HepG2 (cell line): ENCODE measurements at regions not wholly inside any gene's neighbourhood (a gene's known extent, or its start where the extent isn't known, plus 50 kb on each side); places are given as distances from the start of the nearest gene placed in this dataset.

ENCODE experiments used
- CHD4 ChIP-seq: fragments of 200-600 bp; sonication (generic); IDR thresholded peaks from 2 replicates; pipeline ENCODE4 v1.7.0; 2017; ENCODE audit warnings: mild to moderate bottlenecking, low read length, borderline replicate concordance
- CTCF ChIP-seq: sonication (generic); formaldehyde crosslinking; IDR thresholded peaks from 2 replicates; pipeline ENCODE4 v1.5.0; 2020; ENCODE audit warnings: mild to moderate bottlenecking, missing genetic modification reagents, moderate library complexity
- EP300 ChIP-seq, 3 experiments: sonication (generic) in 1 of 3; formaldehyde crosslinking in 1 of 3; IDR thresholded peaks; 2 replicates each; pipeline versions ENCODE4 v1.5.1 to v1.6.1; 2011 to 2020; ENCODE audit warnings: low read depth in 2 of 3, low read length in 2 of 3, borderline replicate concordance in 1 of 3, improper control_type of control experiment in 1 of 3, mild to moderate bottlenecking in 1 of 3, missing genetic modification reagents in 1 of 3, moderate library complexity in 1 of 3
- HDAC6 ChIP-seq: fragments of 200-600 bp; sonication (generic); IDR thresholded peaks from 2 replicates; pipeline ENCODE4 v1.7.0; 2017; ENCODE audit warnings: mild to moderate bottlenecking, antibody characterized with exemption, low read length, low read depth
- NR2C2 ChIP-seq: sonication (generic); formaldehyde crosslinking; IDR thresholded peaks from 2 replicates; pipeline ENCODE4 v1.4.0; 2020; ENCODE audit warnings: missing genetic modification reagents, mild to moderate bottlenecking, moderate library complexity, borderline replicate concordance
- POLR2A ChIP-seq, 2 experiments: IDR thresholded peaks; 2 replicates each; pipeline ENCODE4 v1.6.1; 2011; ENCODE audit warnings: low read depth in 2 of 2, low read length in 2 of 2, mild to moderate bottlenecking in 1 of 2, moderate library complexity in 1 of 2; ENCODE audit not compliant: insufficient read depth in 1 of 2
- REST ChIP-seq, 2 experiments: IDR thresholded peaks; 2 replicates each; pipeline ENCODE4 v1.6.1; 2011 to 2012; ENCODE audit warnings: low read length in 2 of 2, borderline replicate concordance in 1 of 2, low read depth in 1 of 2, mild to moderate bottlenecking in 1 of 2, moderate library complexity in 1 of 2
- RFX5 ChIP-seq: IDR thresholded peaks from 2 replicates; pipeline ENCODE4 v1.6.1; 2011; ENCODE audit warnings: low read depth, low read length, improper control_type of control experiment
- SALL2 ChIP-seq: sonication (generic); formaldehyde crosslinking; IDR thresholded peaks from 2 replicates; pipeline ENCODE4 v1.8.1; 2023; ENCODE audit warnings: mild to moderate bottlenecking, missing genetic modification reagents, inconsistent platforms
- SUZ12 ChIP-seq: fragments of 150-350 bp; IDR thresholded peaks from 2 replicates; pipeline ENCODE4 v1.6.1; 2014; ENCODE audit warnings: low read depth, low read length
- TFAP4 ChIP-seq: sonication (generic); IDR thresholded peaks from 2 replicates; pipeline ENCODE4 v1.6.1; 2016; ENCODE audit warnings: low read depth, borderline replicate concordance
- ZBTB43 ChIP-seq: sonication (generic); formaldehyde crosslinking; conservative IDR thresholded peaks from 2 replicates; pipeline ENCODE4 v1.4.0; 2020; ENCODE audit warnings: missing genetic modification reagents
- ZNF720 ChIP-seq: sonication (generic); formaldehyde crosslinking; IDR thresholded peaks from 2 replicates; pipeline ENCODE4 v1.4.0; 2020; ENCODE audit warnings: missing genetic modification reagents
- ZSCAN20 ChIP-seq: sonication (generic); formaldehyde crosslinking; IDR thresholded peaks from 2 replicates; pipeline ENCODE4 v1.4.0; 2020; ENCODE audit warnings: missing genetic modification reagents, mild to moderate bottlenecking, borderline replicate concordance

- TF ChIP-seq TFAP4 = no peak
- no peak for TF ChIP-seq REST (IDR thresholded peaks at IDR 0.05; ENCODE audit: borderline replicate concordance in 1 of 2, low read depth in 1 of 2, low read length in 2 of 2)
- no peak for TF ChIP-seq HDAC6
- TF ChIP-seq ZSCAN20 (CRISPR knock-in tag) = no peak
- no peak for TF ChIP-seq CHD4
- TF ChIP-seq EP300 (IDR thresholded peaks at IDR 0.05; ENCODE audit: low read depth in 2 of 2, low read length in 2 of 2) = no peak
- no peak for TF ChIP-seq EP300 (CRISPR knock-in tag; IDR thresholded peaks at IDR 0.05; ENCODE audit: borderline replicate concordance)
- no peak for TF ChIP-seq ZNF720 (CRISPR knock-in tag)
- TF ChIP-seq RFX5 = no peak
- TF ChIP-seq SALL2 (CRISPR knock-in tag) = no peak
- no peak for TF ChIP-seq CTCF (CRISPR knock-in tag)
- no peak for TF ChIP-seq ZBTB43 (CRISPR knock-in tag)
- TF ChIP-seq POLR2A (IDR thresholded peaks at IDR 0.05; ENCODE audit: insufficient read depth in 1 of 2, low read depth in 2 of 2, low read length in 2 of 2) = no peak
- TF ChIP-seq NR2C2 (CRISPR knock-in tag) = no peak
- no peak for TF ChIP-seq SUZ12
These were observed 884.3 kb downstream of the TSN start for GRCh38 chr2:122639711-122640110.
